ENCODE measurements at regions not wholly inside any gene's neighbourhood (a gene's known extent, or its start where the extent isn't known, plus 50 kb on each side); places are given as distances from the start of the nearest gene placed in this dataset.

- no peak overlapping the region for H3K4me2 ChIP-seq (ENCODE audit: low read length)
- no peak overlapping the region for H2AFZ ChIP-seq (ENCODE audit: low read depth, low read length)
Measured at GRCh38 chr15:38176155-38176554, 76.5 kb upstream of the SPRED1 start.

GRCh38 chr15:38176691-38177090 is 75.9 kb upstream of the SPRED1 start:
- H4K20me1 ChIP-seq (ENCODE audit: insufficient read depth) = no peaks in the 10 kb centered on the region
- no peak overlapping the region for H2AFZ ChIP-seq (ENCODE audit: low read depth, low read length)
- no peak overlapping the region for H3K27ac ChIP-seq (ENCODE audit: low read length)
- no peaks in the 10 kb centered on the region for H3K9me3 ChIP-seq (ENCODE audit: low read length)
- H3K27me3 ChIP-seq (ENCODE audit: insufficient read depth, low read depth, low read length) = no peaks in the 10 kb centered on the region
- no peaks in the 10 kb centered on the region for H3F3A ChIP-seq (ENCODE audit: insufficient read depth, low read length, poor library complexity, severe bottlenecking)
- no peak overlapping the region for H3K4me2 ChIP-seq (ENCODE audit: low read length)
- no peaks in the 10 kb centered on the region for H3K79me2 ChIP-seq (replicated peaks; ENCODE audit: insufficient read depth, low read length)
- H3K9me2 ChIP-seq (ENCODE audit: insufficient read depth, low read length) = no peaks in the 10 kb centered on the region
- H3K9ac ChIP-seq (ENCODE audit: low read length) = no peak overlapping the region
- TF ChIP-seq, protein P1, sequence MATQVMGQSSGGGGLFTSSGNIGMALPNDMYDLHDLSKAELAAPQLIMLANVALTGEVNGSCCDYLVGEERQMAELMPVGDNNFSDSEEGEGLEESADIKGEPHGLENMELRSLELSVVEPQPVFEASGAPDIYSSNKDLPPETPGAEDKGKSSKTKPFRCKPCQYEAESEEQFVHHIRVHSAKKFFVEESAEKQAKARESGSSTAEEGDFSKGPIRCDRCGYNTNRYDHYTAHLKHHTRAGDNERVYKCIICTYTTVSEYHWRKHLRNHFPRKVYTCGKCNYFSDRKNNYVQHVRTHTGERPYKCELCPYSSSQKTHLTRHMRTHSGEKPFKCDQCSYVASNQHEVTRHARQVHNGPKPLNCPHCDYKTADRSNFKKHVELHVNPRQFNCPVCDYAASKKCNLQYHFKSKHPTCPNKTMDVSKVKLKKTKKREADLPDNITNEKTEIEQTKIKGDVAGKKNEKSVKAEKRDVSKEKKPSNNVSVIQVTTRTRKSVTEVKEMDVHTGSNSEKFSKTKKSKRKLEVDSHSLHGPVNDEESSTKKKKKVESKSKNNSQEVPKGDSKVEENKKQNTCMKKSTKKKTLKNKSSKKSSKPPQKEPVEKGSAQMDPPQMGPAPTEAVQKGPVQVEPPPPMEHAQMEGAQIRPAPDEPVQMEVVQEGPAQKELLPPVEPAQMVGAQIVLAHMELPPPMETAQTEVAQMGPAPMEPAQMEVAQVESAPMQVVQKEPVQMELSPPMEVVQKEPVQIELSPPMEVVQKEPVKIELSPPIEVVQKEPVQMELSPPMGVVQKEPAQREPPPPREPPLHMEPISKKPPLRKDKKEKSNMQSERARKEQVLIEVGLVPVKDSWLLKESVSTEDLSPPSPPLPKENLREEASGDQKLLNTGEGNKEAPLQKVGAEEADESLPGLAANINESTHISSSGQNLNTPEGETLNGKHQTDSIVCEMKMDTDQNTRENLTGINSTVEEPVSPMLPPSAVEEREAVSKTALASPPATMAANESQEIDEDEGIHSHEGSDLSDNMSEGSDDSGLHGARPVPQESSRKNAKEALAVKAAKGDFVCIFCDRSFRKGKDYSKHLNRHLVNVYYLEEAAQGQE (IDR thresholded peaks at IDR 0.05; ENCODE audit: borderline replicate concordance) = no peak
- no peak for TF ChIP-seq RAD21 (conservative IDR thresholded peaks at IDR 0.05)
- no peak for TF ChIP-seq SMC3 (conservative IDR thresholded peaks at IDR 0.05; ENCODE audit: poor library complexity)
- no peaks in the 10 kb centered on the region for H3K36me3 ChIP-seq (ENCODE audit: insufficient read depth, low read length)
- H3K4me3 ChIP-seq (ENCODE audit: low read length) = no peak overlapping the region

More at GRCh38 chr15:38176155-38176554, 76.5 kb upstream of the SPRED1 start:
- no peaks in the 10 kb centered on the region for H3K27me3 ChIP-seq (ENCODE audit: insufficient read depth, low read depth, low read length)
- no peak overlapping the region for H3K9ac ChIP-seq (ENCODE audit: low read length)
- no peaks in the 10 kb centered on the region for H3K36me3 ChIP-seq (ENCODE audit: insufficient read depth, low read length)
- H3K9me3 ChIP-seq (ENCODE audit: low read length) = no peaks in the 10 kb centered on the region
- no peaks in the 10 kb centered on the region for H3K79me2 ChIP-seq (replicated peaks; ENCODE audit: insufficient read depth, low read length)
- no peak overlapping the region for H3K4me3 ChIP-seq (ENCODE audit: low read length)
- no peaks in the 10 kb centered on the region for H3K9me2 ChIP-seq (ENCODE audit: insufficient read depth, low read length)
- no peaks in the 10 kb centered on the region for H3F3A ChIP-seq (ENCODE audit: insufficient read depth, low read length, poor library complexity, severe bottlenecking)
- H3K27ac ChIP-seq (ENCODE audit: low read length) = no peak overlapping the region
- TF ChIP-seq MXI1 (conservative IDR thresholded peaks at IDR 0.05; ENCODE audit: poor library complexity, severe bottlenecking) = no peak
- no peak for TF ChIP-seq SMC3 (conservative IDR thresholded peaks at IDR 0.05; ENCODE audit: poor library complexity)
- no peak for TF ChIP-seq TAF1 (IDR thresholded peaks at IDR 0.05; ENCODE audit: low read depth)
- TF ChIP-seq EP300 (conservative IDR thresholded peaks at IDR 0.05; ENCODE audit: poor library complexity, severe bottlenecking) = no peak
- TF ChIP-seq CTCF (IDR thresholded peaks at IDR 0.05; ENCODE audit: poor library complexity, severe bottlenecking) = no peak
- TF ChIP-seq POLR2AphosphoS5 (IDR thresholded peaks at IDR 0.05) = no peak
- TF ChIP-seq EZH2 (IDR thresholded peaks at IDR 0.05; ENCODE audit: borderline replicate concordance, insufficient read depth, low read length, poor library complexity, severe bottlenecking) = no peak
- TF ChIP-seq, protein P1 (IDR thresholded peaks at IDR 0.05; ENCODE audit: borderline replicate concordance) = no peak
- no peak for TF ChIP-seq RAD21 (conservative IDR thresholded peaks at IDR 0.05)
- no peaks in the 10 kb centered on the region for H4K20me1 ChIP-seq (ENCODE audit: insufficient read depth)

All from neural cell (in vitro differentiated cells).